HG02610 (cell line): ENCODE measurements at regions not wholly inside any gene's neighbourhood (a gene's known extent, or its start where the extent isn't known, plus 50 kb on each side); places are given as distances from the start of the nearest gene placed in this dataset.

Source experiments
- ATAC-seq: cut with Tn5 transposase; IDR thresholded peaks from one replicate; pipeline ENCODE4 v1.9.1; 2021; ENCODE audit warnings: mild to moderate bottlenecking, moderate library complexity; ENCODE audit not compliant: unreplicated experiment

- no peak for ATAC-seq
Measured at GRCh38 chr13:107295416-107296140, 727.6 kb upstream of the ARGLU1 start.

- no peak for ATAC-seq
Measured at GRCh38 chr13:107293924-107294323, 726.0 kb upstream of the ARGLU1 start.

GRCh38 chr13:107291875-107292274 lies 723.9 kb upstream of the ARGLU1 start:
- no peak for ATAC-seq

- no peak for ATAC-seq
Measured at GRCh38 chr13:107289540-107289939, 721.6 kb upstream of the ARGLU1 start.

GRCh38 chr13:107284173-107284572 lies 716.2 kb upstream of the ARGLU1 start:
- no peak for ATAC-seq

- ATAC-seq, result no peak
Measured at GRCh38 chr13:107277911-107278310, 710.0 kb upstream of the ARGLU1 start.

GRCh38 chr13:107276936-107277335 lies 709.0 kb upstream of the ARGLU1 start:
- ATAC-seq, result no peak

GRCh38 chr13:107275945-107276614 lies 708.1 kb upstream of the ARGLU1 start:
- ATAC-seq, result no peak

GRCh38 chr13:107275312-107275711 lies 707.4 kb upstream of the ARGLU1 start:
- no peak for ATAC-seq

- ATAC-seq, result no peak
Measured at GRCh38 chr13:107271227-107271626, 703.3 kb upstream of the ARGLU1 start.

GRCh38 chr13:107266657-107267056 lies 698.7 kb upstream of the ARGLU1 start:
- ATAC-seq, result no peak

GRCh38 chr13:107258599-107259187 lies 690.8 kb upstream of the ARGLU1 start:
- ATAC-seq, result no peak

GRCh38 chr13:107254392-107254791 lies 686.5 kb upstream of the ARGLU1 start:
- ATAC-seq, result no peak

GRCh38 chr13:107252428-107252827 lies 684.5 kb upstream of the ARGLU1 start:
- no peak for ATAC-seq

GRCh38 chr13:107252021-107252420 lies 684.1 kb upstream of the ARGLU1 start:
- ATAC-seq, result no peak

- ATAC-seq, result no peak
Measured at GRCh38 chr13:107251341-107251740, 683.4 kb upstream of the ARGLU1 start.

- ATAC-seq, result no peak
Measured at GRCh38 chr13:107250628-107251027, 682.7 kb upstream of the ARGLU1 start.

GRCh38 chr13:107244241-107244640 lies 676.3 kb upstream of the ARGLU1 start:
- no peak for ATAC-seq

- ATAC-seq, result no peak
Measured at GRCh38 chr13:107242138-107242537, 674.2 kb upstream of the ARGLU1 start.

GRCh38 chr13:107241381-107241780 lies 673.4 kb upstream of the ARGLU1 start:
- no peak for ATAC-seq

GRCh38 chr13:107239213-107239612 lies 671.3 kb upstream of the ARGLU1 start:
- ATAC-seq, result no peak
